ENCODE measurements at regions not wholly inside any gene's neighbourhood (a gene's known extent, or its start where the extent isn't known, plus 50 kb on each side); places are given as distances from the start of the nearest gene placed in this dataset.
"Not testable (repeated sequence)": the region's sequence is repeated elsewhere in the genome, so short reads cannot be mapped to it uniquely, and the experiment has no call there.

- no peak overlapping the region for H3K9ac ChIP-seq (ENCODE audit: low read depth, low read length)
- no peaks in the 10 kb centered on the region for H3K9me3 ChIP-seq (replicated peaks; ENCODE audit: low read length)
- no peaks in the 10 kb centered on the region for H3K27me3 ChIP-seq (ENCODE audit: control insufficient read depth, insufficient read depth, low read length)
- no peak overlapping the region for H3K4me3 ChIP-seq (ENCODE audit: low read length)
- H3K4me2 ChIP-seq (ENCODE audit: low read length): no peak overlapping the region
- no peaks in the 10 kb centered on the region for H3K4me1 ChIP-seq (ENCODE audit: control insufficient read depth, insufficient read depth, low read length)
- H3K36me3 ChIP-seq (ENCODE audit: insufficient read depth, low read length): no peaks in the 10 kb centered on the region
Observed at GRCh38 chr16:75841517-75841916, 115.2 kb upstream of the CPHXL start.

GRCh38 chr16:75847172-75847571, 120.9 kb upstream of the CPHXL start:
- H3K36me3 ChIP-seq (ENCODE audit: insufficient read depth, low read length): no peaks in the 10 kb centered on the region

GRCh38 chr16:75854152-75854551, 127.9 kb upstream of the CPHXL start:
- no peaks in the 10 kb centered on the region for H3K36me3 ChIP-seq (ENCODE audit: insufficient read depth, low read length)
- H3K9me3 ChIP-seq (replicated peaks; ENCODE audit: low read length): no peaks in the 10 kb centered on the region
- H3K4me3 ChIP-seq (ENCODE audit: low read length): no peak overlapping the region
- no peaks in the 10 kb centered on the region for H3K4me1 ChIP-seq (ENCODE audit: control insufficient read depth, insufficient read depth, low read length)
- no peaks in the 10 kb centered on the region for H3K27me3 ChIP-seq (ENCODE audit: control insufficient read depth, insufficient read depth, low read length)
- H3K9ac ChIP-seq (ENCODE audit: low read depth, low read length): no peak overlapping the region
- no peak overlapping the region for H3K4me2 ChIP-seq (ENCODE audit: low read length)

More at GRCh38 chr16:75847172-75847571, 120.9 kb upstream of the CPHXL start:
- no peak overlapping the region for H3K9ac ChIP-seq (ENCODE audit: low read depth, low read length)
- no peaks in the 10 kb centered on the region for H3K27me3 ChIP-seq (ENCODE audit: control insufficient read depth, insufficient read depth, low read length)
- H3K9me3 ChIP-seq (replicated peaks; ENCODE audit: low read length): no peaks in the 10 kb centered on the region
- no peaks in the 10 kb centered on the region for H3K4me1 ChIP-seq (ENCODE audit: control insufficient read depth, insufficient read depth, low read length)
- no peak overlapping the region for H3K4me3 ChIP-seq (ENCODE audit: low read length)
- no peak overlapping the region for H3K4me2 ChIP-seq (ENCODE audit: low read length)

- no peaks in the 10 kb centered on the region for H3K9me3 ChIP-seq (replicated peaks; ENCODE audit: low read length)
- no peaks in the 10 kb centered on the region for H3K36me3 ChIP-seq (ENCODE audit: insufficient read depth, low read length)
- H3K4me2 ChIP-seq (ENCODE audit: low read length): no peak overlapping the region
- no peak overlapping the region for H3K4me3 ChIP-seq (ENCODE audit: low read length)
- H3K4me1 ChIP-seq (ENCODE audit: control insufficient read depth, insufficient read depth, low read length): no peaks in the 10 kb centered on the region
- no peaks in the 10 kb centered on the region for H3K27me3 ChIP-seq (ENCODE audit: control insufficient read depth, insufficient read depth, low read length)
- no peak overlapping the region for H3K9ac ChIP-seq (ENCODE audit: low read depth, low read length)
Observed at GRCh38 chr16:75860326-75861053, 134.2 kb upstream of the CPHXL start.

- H3K4me1 ChIP-seq (ENCODE audit: control insufficient read depth, insufficient read depth, low read length): no peaks in the 10 kb centered on the region
- H3K36me3 ChIP-seq (ENCODE audit: insufficient read depth, low read length): no peaks in the 10 kb centered on the region
- no peak overlapping the region for H3K9ac ChIP-seq (ENCODE audit: low read depth, low read length)
- no peak overlapping the region for H3K4me3 ChIP-seq (ENCODE audit: low read length)
- H3K27me3 ChIP-seq (ENCODE audit: control insufficient read depth, insufficient read depth, low read length): no peaks in the 10 kb centered on the region
- H3K4me2 ChIP-seq (ENCODE audit: low read length): no peak overlapping the region
- H3K9me3 ChIP-seq (replicated peaks; ENCODE audit: low read length): no peaks in the 10 kb centered on the region
Observed at GRCh38 chr16:75861311-75862097, 135.2 kb upstream of the CPHXL start.

- Histone ChIP-seq H3K4me2 (ENCODE audit: low read length) (no peak overlapping the region), H3K9ac (ENCODE audit: low read depth, low read length) (no peak overlapping the region), H3K4me3 (ENCODE audit: low read length) (no peak overlapping the region), H3K36me3 (ENCODE audit: insufficient read depth, low read length) (no peaks in the 10 kb centered on the region), H3K9me3 (replicated peaks; ENCODE audit: low read length) (no peaks in the 10 kb centered on the region), H3K4me1 (ENCODE audit: control insufficient read depth, insufficient read depth, low read length) (no peaks in the 10 kb centered on the region), H3K27me3 (ENCODE audit: control insufficient read depth, insufficient read depth, low read length) (no peaks in the 10 kb centered on the region)
Observed at GRCh38 chr16:75862098-75862386, 135.8 kb upstream of the CPHXL start.

GRCh38 chr16:75864243-75864642, 138.0 kb upstream of the CPHXL start:
- no peaks in the 10 kb centered on the region for H3K4me1 ChIP-seq (ENCODE audit: control insufficient read depth, insufficient read depth, low read length)

GRCh38 chr16:75865736-75866135, 139.4 kb upstream of the CPHXL start:
- no peaks in the 10 kb centered on the region for H3K27me3 ChIP-seq (ENCODE audit: control insufficient read depth, insufficient read depth, low read length)
- no peaks in the 10 kb centered on the region for H3K9me3 ChIP-seq (replicated peaks; ENCODE audit: low read length)
- no peak overlapping the region for H3K9ac ChIP-seq (ENCODE audit: low read depth, low read length)

More at GRCh38 chr16:75864243-75864642, 138.0 kb upstream of the CPHXL start:
- Histone ChIP-seq H3K9ac (ENCODE audit: low read depth, low read length) (no peak overlapping the region), H3K4me2 (ENCODE audit: low read length) (no peak overlapping the region), H3K36me3 (ENCODE audit: insufficient read depth, low read length) (no peaks in the 10 kb centered on the region), H3K27me3 (ENCODE audit: control insufficient read depth, insufficient read depth, low read length) (no peaks in the 10 kb centered on the region), H3K9me3 (replicated peaks; ENCODE audit: low read length) (no peaks in the 10 kb centered on the region), H3K4me3 (ENCODE audit: low read length) (no peak overlapping the region)

GRCh38 chr16:75868636-75869632, 142.6 kb upstream of the CPHXL start:
- Histone ChIP-seq H3K36me3 (ENCODE audit: insufficient read depth, low read length) (no peaks in the 10 kb centered on the region), H3K9me3 (replicated peaks; ENCODE audit: low read length) (no peaks in the 10 kb centered on the region), H3K4me2 (ENCODE audit: low read length) (no peak overlapping the region), H3K9ac (ENCODE audit: low read depth, low read length) (no peak overlapping the region), H3K4me3 (ENCODE audit: low read length) (no peak overlapping the region), H3K4me1 (ENCODE audit: control insufficient read depth, insufficient read depth, low read length) (no peaks in the 10 kb centered on the region), H3K27me3 (ENCODE audit: control insufficient read depth, insufficient read depth, low read length) (no peaks in the 10 kb centered on the region)

More at GRCh38 chr16:75865736-75866135, 139.4 kb upstream of the CPHXL start:
- H3K4me3 ChIP-seq (ENCODE audit: low read length): no peak overlapping the region
- H3K4me1 ChIP-seq (ENCODE audit: control insufficient read depth, insufficient read depth, low read length): no peaks in the 10 kb centered on the region
- H3K4me2 ChIP-seq (ENCODE audit: low read length): no peak overlapping the region
- H3K36me3 ChIP-seq (ENCODE audit: insufficient read depth, low read length): no peaks in the 10 kb centered on the region

- not testable (repeated sequence) for H3K9ac ChIP-seq (ENCODE audit: low read depth, low read length); H3K36me3 ChIP-seq (ENCODE audit: insufficient read depth, low read length); H3K27me3 ChIP-seq (ENCODE audit: control insufficient read depth, insufficient read depth, low read length); H3K4me1 ChIP-seq (ENCODE audit: control insufficient read depth, insufficient read depth, low read length); H3K4me3 ChIP-seq (ENCODE audit: low read length); H3K4me2 ChIP-seq (ENCODE audit: low read length); H3K9me3 ChIP-seq (replicated peaks; ENCODE audit: low read length)
Observed at GRCh38 chr16:75881280-75881679, 155.0 kb upstream of the CPHXL start.

- H3K9me3 ChIP-seq (replicated peaks; ENCODE audit: low read length): no peaks in the 10 kb centered on the region
- no peaks in the 10 kb centered on the region for H3K4me1 ChIP-seq (ENCODE audit: control insufficient read depth, insufficient read depth, low read length)
- H3K4me2 ChIP-seq (ENCODE audit: low read length): no peak overlapping the region
Observed at GRCh38 chr16:75899163-75899562, 172.9 kb upstream of the CPHXL start.

More at GRCh38 chr16:75899163-75899562, 172.9 kb upstream of the CPHXL start:
- Histone ChIP-seq H3K4me3 (ENCODE audit: low read length) (no peak overlapping the region), H3K9ac (ENCODE audit: low read depth, low read length) (no peak overlapping the region), H3K27me3 (ENCODE audit: control insufficient read depth, insufficient read depth, low read length) (no peaks in the 10 kb centered on the region), H3K36me3 (ENCODE audit: insufficient read depth, low read length) (no peaks in the 10 kb centered on the region)
